ENCODE measurements at regions not wholly inside any gene's neighbourhood (a gene's known extent, or its start where the extent isn't known, plus 50 kb on each side); places are given as distances from the start of the nearest gene placed in this dataset.

- TF ChIP-seq CTCF (IDR thresholded peaks at IDR 0.05; ENCODE audit: poor library complexity, severe bottlenecking): no peak
- TF ChIP-seq EZH2 (IDR thresholded peaks at IDR 0.05; ENCODE audit: borderline replicate concordance, insufficient read depth, low read length, poor library complexity, severe bottlenecking): no peak
- no peak for TF ChIP-seq EP300 (conservative IDR thresholded peaks at IDR 0.05; ENCODE audit: poor library complexity, severe bottlenecking)
- no peak for TF ChIP-seq REST (IDR thresholded peaks at IDR 0.05; ENCODE audit: borderline replicate concordance)
- no peak for TF ChIP-seq SMC3 (conservative IDR thresholded peaks at IDR 0.05; ENCODE audit: poor library complexity)
- TF ChIP-seq POLR2AphosphoS5 (IDR thresholded peaks at IDR 0.05): no peak
- TF ChIP-seq TAF1 (IDR thresholded peaks at IDR 0.05; ENCODE audit: low read depth): no peak
- no peak for TF ChIP-seq RAD21 (conservative IDR thresholded peaks at IDR 0.05)
- TF ChIP-seq MXI1 (conservative IDR thresholded peaks at IDR 0.05; ENCODE audit: poor library complexity, severe bottlenecking): no peak
Observed at GRCh38 chr3:21297304-21297703, 453.7 kb downstream of the ZNF385D start.

All from neural cell (in vitro differentiated cells).